H1 (cell line): ENCODE measurements at regions not wholly inside any gene's neighbourhood (a gene's known extent, or its start where the extent isn't known, plus 50 kb on each side); places are given as distances from the start of the nearest gene placed in this dataset.

Source experiments
- CTCF ChIA-PET: fragments of 300-600 bp; sonication (Branson Sonifier 250); formaldehyde crosslinking; loops from one replicate; lab custom pipeline; 2021; ENCODE audit not compliant: partially characterized antibody; lab: Charles Lee
- POLR2A ChIA-PET: fragments of 300-600 bp; sonication (Branson Sonifier 250); formaldehyde crosslinking; loops from one replicate; lab custom pipeline; 2021; ENCODE audit warnings: inconsistent platforms; ENCODE audit not compliant: partially characterized antibody; lab: Charles Lee
- DNase-seq, 2 experiments: peaks; one replicate each; pipeline versions ENCODE4 v3.0.0 to v3.0.0-alpha.2; 2010 to 2022; ENCODE audit warnings: low spot score in 2 of 2, low read depth in 1 of 2, mixed read lengths in 1 of 2
- FAIRE-seq: peaks from 2 replicates; lab custom pipeline; 2011; peaks lifted over from hg19 to GRCh38; lab: Jason Lieb, UNC
- H2AFZ ChIP-seq: 2 replicates; pipeline ENCODE4 v1.8.1; 2012; ENCODE audit warnings: low read length, inconsistent platforms
- H2AK5ac ChIP-seq: 2 replicates; pipeline ENCODE4 v1.6.1; 2013; ENCODE audit warnings: low read depth, low read length
- H2BK120ac ChIP-seq: replicated peaks from 2 replicates; pipeline ENCODE3; 2013; ENCODE audit warnings: low read depth, low read length, inconsistent platforms
- H2BK12ac ChIP-seq: 2 replicates; pipeline ENCODE4 v1.6.1; 2013; ENCODE audit warnings: low read depth, low read length
- H2BK15ac ChIP-seq: 2 replicates; pipeline ENCODE4 v1.6.1; 2013; ENCODE audit warnings: low read length
- H2BK20ac ChIP-seq: 2 replicates; pipeline ENCODE4 v1.6.1; 2013; ENCODE audit warnings: low read length
- H2BK5ac ChIP-seq: 2 replicates; pipeline ENCODE4 v1.6.1; 2013; ENCODE audit warnings: low read depth, low read length
- H3K14ac ChIP-seq: 2 replicates; pipeline ENCODE4 v1.6.1; 2013; ENCODE audit warnings: inconsistent platforms; ENCODE audit not compliant: insufficient read length
- H3K18ac ChIP-seq: 2 replicates; pipeline ENCODE4 v1.6.1; 2013; ENCODE audit warnings: low read length; ENCODE audit errors: extremely low read depth
- H3K23ac ChIP-seq: 2 replicates; pipeline ENCODE4 v1.6.1; 2013; ENCODE audit warnings: inconsistent platforms; ENCODE audit not compliant: insufficient read length
- H3K23me2 ChIP-seq: 2 replicates; pipeline ENCODE4 v1.6.1; 2013; ENCODE audit warnings: low read depth, low read length
- H3K27ac ChIP-seq: 2 replicates; pipeline ENCODE4 v1.6.1; 2011; ENCODE audit warnings: low read depth, low read length, inconsistent platforms
- H3K27me3 ChIP-seq, 4 experiments: replicated peaks in 1 of 4; 1 replicate in 1 of 4; 2 replicates in 3 of 4; pipeline versions ENCODE4 v1.6.1 to v1.8.1; 2011 to 2013; ENCODE audit warnings: low read length in 3 of 4, mild to moderate bottlenecking in 3 of 4, inconsistent platforms in 2 of 4, mixed read lengths in 2 of 4, moderate library complexity in 1 of 4; ENCODE audit not compliant: control insufficient read depth in 3 of 4, insufficient read depth in 3 of 4; ENCODE audit errors: extremely low read depth in 1 of 4
- H3K36me3 ChIP-seq, 4 experiments: 2 replicates each; pipeline versions ENCODE4 v1.6.1 to v1.8.1; 2011 to 2013; ENCODE audit warnings: mild to moderate bottlenecking in 4 of 4, low read length in 3 of 4, moderate library complexity in 2 of 4, control low read depth in 1 of 4, inconsistent platforms in 1 of 4; ENCODE audit not compliant: insufficient read depth in 4 of 4, control insufficient read depth in 2 of 4
- H3K4ac ChIP-seq: replicated peaks from 2 replicates; pipeline ENCODE3; 2013; ENCODE audit warnings: low read length, low read depth, mixed read lengths, inconsistent platforms; ENCODE audit not compliant: insufficient read length
- H3K4me1 ChIP-seq, 4 experiments: replicated peaks in 1 of 4; 1 replicate in 1 of 4; 2 replicates in 3 of 4; pipeline versions ENCODE4 v1.6.1 to v1.8.1; 2011 to 2013; ENCODE audit warnings: low read length in 3 of 4, inconsistent platforms in 2 of 4, mixed read lengths in 1 of 4; ENCODE audit not compliant: insufficient read depth in 4 of 4, control insufficient read depth in 3 of 4
- H3K4me2 ChIP-seq, 2 experiments: 2 replicates each; pipeline versions ENCODE4 v1.6.1 to v1.8.1; 2011 to 2013; ENCODE audit warnings: low read depth in 2 of 2, low read length in 2 of 2, control low read depth in 1 of 2, inconsistent platforms in 1 of 2, mild to moderate bottlenecking in 1 of 2; ENCODE audit not compliant: insufficient read depth in 1 of 2
- H3K4me3 ChIP-seq, 4 experiments: fragments of 200-600, 300-600 bp in 1 of 4; sonication (generic), shearing (Covaris generic), sonication (Bioruptor Twin) in 1 of 4; 2 replicates each; pipeline versions ENCODE4 v1.5.1 to v1.8.1; 2011 to 2016; ENCODE audit warnings: low read length in 4 of 4, low read depth in 3 of 4, control low read depth in 2 of 4, inconsistent platforms in 2 of 4, mild to moderate bottlenecking in 2 of 4, mixed read lengths in 1 of 4, moderate library complexity in 1 of 4; ENCODE audit not compliant: insufficient read depth in 2 of 4; ENCODE audit errors: extremely low read depth in 1 of 4
- H3K56ac ChIP-seq: replicated peaks from 2 replicates; pipeline ENCODE3; 2013; ENCODE audit warnings: low read depth, mild to moderate bottlenecking, mixed read lengths, low read length, inconsistent platforms; ENCODE audit not compliant: insufficient read length
- H3K79me1 ChIP-seq: 2 replicates; pipeline ENCODE4 v1.6.1; 2013; ENCODE audit warnings: low read depth, low read length, control low read depth
- H3K79me2 ChIP-seq, 2 experiments: 2 replicates each; pipeline versions ENCODE4 v1.6.1 to v1.8.1; 2012 to 2013; ENCODE audit warnings: low read length in 2 of 2, mild to moderate bottlenecking in 2 of 2, inconsistent platforms in 1 of 2; ENCODE audit not compliant: insufficient read depth in 2 of 2, control insufficient read depth in 1 of 2
- H3K9ac ChIP-seq, 4 experiments: replicated peaks in 1 of 4; 1 replicate in 1 of 4; 2 replicates in 3 of 4; pipeline versions ENCODE4 v1.6.1 to v1.8.1; 2011 to 2013; ENCODE audit warnings: low read depth in 3 of 4, low read length in 3 of 4, control low read depth in 2 of 4, mild to moderate bottlenecking in 2 of 4, moderate library complexity in 2 of 4, inconsistent platforms in 1 of 4; ENCODE audit errors: extremely low read depth in 1 of 4
- H3K9me3 ChIP-seq, 2 experiments: 2 replicates each; pipeline versions ENCODE4 v1.6.1 to v1.8.1; 2012 to 2013; ENCODE audit warnings: mild to moderate bottlenecking in 2 of 2, moderate library complexity in 2 of 2, control low read depth in 1 of 2, inconsistent platforms in 1 of 2, low read depth in 1 of 2, low read length in 1 of 2, mixed read lengths in 1 of 2; ENCODE audit not compliant: insufficient read depth in 2 of 2
- H4K20me1 ChIP-seq, 2 experiments: replicated peaks in 1 of 2; 2 replicates each; pipeline versions ENCODE3 to v1.8.1; 2011 to 2013; ENCODE audit warnings: inconsistent platforms in 2 of 2, low read length in 2 of 2, mild to moderate bottlenecking in 1 of 2; ENCODE audit not compliant: insufficient read depth in 2 of 2, control insufficient read depth in 1 of 2
- H4K5ac ChIP-seq: 2 replicates; pipeline ENCODE4 v1.6.1; 2013; ENCODE audit warnings: low read length, low read depth, mixed read lengths, inconsistent platforms; ENCODE audit not compliant: insufficient read length
- H4K8ac ChIP-seq: 2 replicates; pipeline ENCODE4 v1.8.0; 2013; ENCODE audit warnings: mild to moderate bottlenecking, moderate library complexity, low read length, inconsistent platforms; ENCODE audit not compliant: insufficient read depth; ENCODE audit errors: extremely low read depth
- H4K91ac ChIP-seq: replicated peaks from 2 replicates; pipeline ENCODE3; 2013; ENCODE audit warnings: low read length, mixed read lengths, inconsistent platforms; ENCODE audit not compliant: insufficient read length
- CREB1 ChIP-seq: IDR thresholded peaks from 2 replicates; pipeline ENCODE4 v1.6.1; 2012; ENCODE audit warnings: inconsistent platforms
- CTCF ChIP-seq, 3 experiments: IDR thresholded peaks; 1 replicate in 2 of 3; 2 replicates in 1 of 3; pipeline versions ENCODE4 v1.5.1 to v1.6.1; 2011; ENCODE audit warnings: low read length in 3 of 3, mild to moderate bottlenecking in 3 of 3, inconsistent platforms in 2 of 3, low read depth in 1 of 3, moderate library complexity in 1 of 3; ENCODE audit not compliant: insufficient read depth in 1 of 3; ENCODE audit errors: control extremely low read depth in 1 of 3
- GABPA ChIP-seq: IDR thresholded peaks from 2 replicates; pipeline ENCODE4 v1.6.1; 2011; ENCODE audit warnings: mild to moderate bottlenecking, low read length, moderate library complexity, borderline replicate concordance; ENCODE audit not compliant: insufficient read depth
- JUND ChIP-seq: IDR thresholded peaks from 2 replicates; pipeline ENCODE4 v1.6.1; 2011; ENCODE audit warnings: mild to moderate bottlenecking, improper control_type of control experiment, low read length
- SAP30 ChIP-seq: fragments of 300-600 bp; sonication (generic); IDR thresholded peaks from 2 replicates; pipeline ENCODE4 v1.7.1; 2012; ENCODE audit warnings: low read length, moderate library complexity, mild to moderate bottlenecking, inconsistent platforms; ENCODE audit not compliant: insufficient read depth, insufficient replicate concordance
- SIRT6 ChIP-seq: IDR thresholded peaks from one replicate; pipeline ENCODE4 v1.7.1; 2012; ENCODE audit warnings: low read length, inconsistent platforms
- TAF7 ChIP-seq: optimal IDR thresholded peaks from 2 replicates; pipeline ENCODE3; 2011; ENCODE audit warnings: low read depth, mild to moderate bottlenecking, inconsistent platforms, low read length, moderate library complexity, borderline replicate concordance

DNA sequence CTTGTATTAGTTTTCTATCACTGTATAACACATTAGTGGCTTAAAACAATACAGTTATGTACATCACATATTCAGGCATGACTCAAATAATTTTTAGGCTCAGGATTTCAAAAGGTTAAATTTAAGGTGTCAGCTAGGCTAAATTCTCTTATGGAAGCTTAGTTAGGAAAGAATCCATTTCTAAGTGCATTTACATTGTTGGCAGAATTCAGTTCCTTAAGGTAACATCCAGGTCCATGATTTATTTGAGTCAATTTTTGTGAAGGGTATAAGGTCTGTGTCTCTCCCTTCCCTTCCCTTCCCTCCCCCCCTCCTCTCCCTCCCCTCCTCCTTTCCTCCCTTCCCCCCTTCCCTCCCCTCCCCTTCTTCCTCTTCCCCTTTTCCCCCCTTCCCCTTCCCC is 399.0 kb upstream of the CNTN5 start:
- no peak overlapping the region for H2BK12ac ChIP-seq
- no peak overlapping the region for H3K4ac ChIP-seq
- no peak overlapping the region for H4K91ac ChIP-seq
- H3K23me2 ChIP-seq: no peaks in the 10 kb centered on the region
- no peak overlapping the region for H2AFZ ChIP-seq
- H3K18ac ChIP-seq: no peak overlapping the region
- H2AK5ac ChIP-seq: no peak overlapping the region
- no peak overlapping the region for H2BK120ac ChIP-seq
- H3K9me3 ChIP-seq: peaks cover 40 to 42% of the 10 kb centered on the region in 2 experiments
- no peak overlapping the region for H2BK5ac ChIP-seq
- H3K23ac ChIP-seq: no peak overlapping the region
- H3K27ac ChIP-seq: no peak overlapping the region
- peaks cover 0 to 4% (median 0%) of the 10 kb centered on the region in 4 experiments; a peak in 1 of 7 replicates for H3K4me1 ChIP-seq
- H4K20me1 ChIP-seq: no peaks in the 10 kb centered on the region
- DNase-seq: no peak
- no peak overlapping the region for H4K8ac ChIP-seq
- peaks cover 0 to 10% (median 1%) of the 10 kb centered on the region in 4 experiments; a peak in 2 of 8 replicates for H3K36me3 ChIP-seq
- TF ChIP-seq SAP30 (no peak), TAF7 (no peak), GABPA (no peak), CREB1 (no peak), SIRT6 (no peak), CTCF (IDR thresholded peaks at IDR 0.05; ENCODE audit: control extremely low read depth in 1 of 3, insufficient read depth in 1 of 3, low read depth in 1 of 3, low read length in 3 of 3) (no peak), JUND (no peak)
- H2BK20ac ChIP-seq: no peak overlapping the region
- CTCF ChIA-PET: no interaction called here
- POLR2A ChIA-PET: no interaction called here
- H3K79me1 ChIP-seq: no peaks in the 10 kb centered on the region
- H2BK15ac ChIP-seq: no peak overlapping the region
- H3K4me3 ChIP-seq: no peak overlapping the region
- no peak overlapping the region for H3K4me2 ChIP-seq
- no peak overlapping the region for H3K56ac ChIP-seq
- no peak for FAIRE-seq
- no peak overlapping the region for H3K14ac ChIP-seq
- no peak overlapping the region for H3K9ac ChIP-seq
- H4K5ac ChIP-seq: no peak overlapping the region
- no peaks in the 10 kb centered on the region for H3K79me2 ChIP-seq
- H3K27me3 ChIP-seq: no peaks in the 10 kb centered on the region
